T-helper 2 cell treated with Interferon-gamma antibody and Interleukin-4, amounts not matched to agents 5 μg/mL and 100 μg/mL, for 36 hours (primary cell): ENCODE measurements at regions not wholly inside any gene's neighbourhood (a gene's known extent, or its start where the extent isn't known, plus 50 kb on each side); places are given as distances from the start of the nearest gene placed in this dataset.
A peak's percentile ranks its signal among the peaks of the same experiment; 100 is the strongest.

Experiments
- DNase-seq: peaks from one replicate; pipeline ENCODE4 v3.0.0; 2021; ENCODE audit warnings: low spot score
- H3K27ac Mint-ChIP-seq: one replicate; pipeline ENCODE4 v1.8.0; 2021; ENCODE audit warnings: mild to moderate bottlenecking, mixed read lengths
- H3K27me3 Mint-ChIP-seq: one replicate; pipeline ENCODE4 v1.8.0; 2021; ENCODE audit warnings: low read depth, mixed read lengths
- H3K36me3 Mint-ChIP-seq: one replicate; pipeline ENCODE4 v1.8.0; 2021; ENCODE audit warnings: low read depth, mixed read lengths
- H3K4me1 Mint-ChIP-seq: one replicate; pipeline ENCODE4 v1.8.0; 2021; ENCODE audit warnings: low read depth, mixed read lengths
- H3K4me3 Mint-ChIP-seq: one replicate; pipeline ENCODE4 v1.8.0; 2022; ENCODE audit warnings: mild to moderate bottlenecking, moderate library complexity, mixed read lengths
- H3K9me3 Mint-ChIP-seq: one replicate; pipeline ENCODE4 v1.8.0; 2021; ENCODE audit warnings: mixed read lengths

- Mint-ChIP-seq H3K27me3 (peaks cover 17% of the 10 kb centered on the region), H3K27ac (no peak overlapping the region), H3K4me1 (peaks cover 4% of the 10 kb centered on the region), H3K36me3 (peaks cover 4% of the 10 kb centered on the region), H3K9me3 (peaks cover 23% of the 10 kb centered on the region), H3K4me3 (no peak overlapping the region)
- DNase-seq: no peak
Observed at GRCh38 chr16:79726902-79727301, 126.4 kb upstream of the MAF start.

- Mint-ChIP-seq H3K36me3 (peaks cover 6% of the 10 kb centered on the region), H3K4me3 (no peak overlapping the region), H3K27ac (no peak overlapping the region), H3K9me3 (peaks cover 19% of the 10 kb centered on the region), H3K27me3 (peaks cover 9% of the 10 kb centered on the region), H3K4me1 (peaks cover 4% of the 10 kb centered on the region)
- no peak for DNase-seq
Observed at GRCh38 chr16:79725051-79725450, 124.5 kb upstream of the MAF start.

GRCh38 chr16:79723583-79724168 lies 123.1 kb upstream of the MAF start:
- Mint-ChIP-seq H3K9me3 (peaks cover 17% of the 10 kb centered on the region), H3K27ac (no peak overlapping the region), H3K36me3 (peaks cover 6% of the 10 kb centered on the region), H3K27me3 (peaks cover 13% of the 10 kb centered on the region), H3K4me3 (no peak overlapping the region), H3K4me1 (peaks cover 4% of the 10 kb centered on the region)
- no peak for DNase-seq

GRCh38 chr16:79721270-79721669 lies 120.7 kb upstream of the MAF start:
- no peak overlapping the region for H3K4me3 Mint-ChIP-seq
- H3K4me1 Mint-ChIP-seq: peaks cover 15% of the 10 kb centered on the region
- DNase-seq: no peak
- H3K36me3 Mint-ChIP-seq: peaks cover 9% of the 10 kb centered on the region
- H3K27me3 Mint-ChIP-seq: peaks cover 9% of the 10 kb centered on the region
- H3K9me3 Mint-ChIP-seq: peaks cover 5% of the 10 kb centered on the region
- no peak overlapping the region for H3K27ac Mint-ChIP-seq

GRCh38 chr16:79717333-79718137 lies 117.0 kb upstream of the MAF start:
- DNase-seq: peak; percentile 5
- peaks cover 41% of the 10 kb centered on the region for H3K4me1 Mint-ChIP-seq
- H3K36me3 Mint-ChIP-seq: peaks cover 14% of the 10 kb centered on the region
- peaks cover 9% of the 10 kb centered on the region for H3K27me3 Mint-ChIP-seq
- H3K27ac Mint-ChIP-seq: peak overlapping the region; percentile 84
- H3K9me3 Mint-ChIP-seq: peaks cover 5% of the 10 kb centered on the region
- H3K4me3 Mint-ChIP-seq: peak overlapping the region; percentile 76

GRCh38 chr16:79716645-79717332 lies 116.3 kb upstream of the MAF start:
- H3K4me3 Mint-ChIP-seq: peak overlapping the region; percentile 76
- H3K36me3 Mint-ChIP-seq: peaks cover 10% of the 10 kb centered on the region
- peaks cover 41% of the 10 kb centered on the region for H3K4me1 Mint-ChIP-seq
- peak overlapping the region; percentile 84 for H3K27ac Mint-ChIP-seq
- H3K9me3 Mint-ChIP-seq: no peaks in the 10 kb centered on the region
- peaks cover 9% of the 10 kb centered on the region for H3K27me3 Mint-ChIP-seq
- DNase-seq: peak; percentile 5

- H3K9me3 Mint-ChIP-seq: no peaks in the 10 kb centered on the region
- H3K36me3 Mint-ChIP-seq: peaks cover 8% of the 10 kb centered on the region
- peaks cover 5% of the 10 kb centered on the region for H3K27me3 Mint-ChIP-seq
- H3K27ac Mint-ChIP-seq: no peak overlapping the region
- peaks cover 41% of the 10 kb centered on the region for H3K4me1 Mint-ChIP-seq
- no peak for DNase-seq
- H3K4me3 Mint-ChIP-seq: peak overlapping the region; percentile 71
Observed at GRCh38 chr16:79715061-79715460, 114.5 kb upstream of the MAF start.

GRCh38 chr16:79714440-79714839 lies 113.9 kb upstream of the MAF start:
- Mint-ChIP-seq H3K36me3 (peaks cover 8% of the 10 kb centered on the region), H3K27ac (no peak overlapping the region), H3K4me3 (peak overlapping the region; percentile 71), H3K4me1 (peaks cover 41% of the 10 kb centered on the region), H3K9me3 (no peaks in the 10 kb centered on the region), H3K27me3 (no peaks in the 10 kb centered on the region)
- no peak for DNase-seq

- peak; percentile 6 for DNase-seq
- peaks cover 8% of the 10 kb centered on the region for H3K36me3 Mint-ChIP-seq
- peaks cover 41% of the 10 kb centered on the region for H3K4me1 Mint-ChIP-seq
- peak overlapping the region; percentile 41 for H3K27ac Mint-ChIP-seq
- no peaks in the 10 kb centered on the region for H3K27me3 Mint-ChIP-seq
- no peaks in the 10 kb centered on the region for H3K9me3 Mint-ChIP-seq
- peak overlapping the region; percentile 60 for H3K4me3 Mint-ChIP-seq
Observed at GRCh38 chr16:79713609-79714309, 113.2 kb upstream of the MAF start.

GRCh38 chr16:79712276-79712675 lies 111.7 kb upstream of the MAF start:
- Mint-ChIP-seq H3K27ac (no peak overlapping the region), H3K4me3 (no peak overlapping the region), H3K36me3 (peaks cover 8% of the 10 kb centered on the region), H3K9me3 (no peaks in the 10 kb centered on the region), H3K27me3 (no peaks in the 10 kb centered on the region), H3K4me1 (peaks cover 36% of the 10 kb centered on the region)
- no peak for DNase-seq

GRCh38 chr16:79707876-79708275 lies 107.3 kb upstream of the MAF start:
- Mint-ChIP-seq H3K27me3 (no peaks in the 10 kb centered on the region), H3K9me3 (no peaks in the 10 kb centered on the region), H3K27ac (no peak overlapping the region), H3K4me1 (peaks cover 16% of the 10 kb centered on the region), H3K4me3 (no peak overlapping the region), H3K36me3 (peaks cover 4% of the 10 kb centered on the region)
- DNase-seq: no peak

- peaks cover under 1% of the 10 kb centered on the region for H3K9me3 Mint-ChIP-seq
- no peak overlapping the region for H3K4me3 Mint-ChIP-seq
- H3K4me1 Mint-ChIP-seq: peaks cover 25% of the 10 kb centered on the region
- no peak for DNase-seq
- peaks cover 13% of the 10 kb centered on the region for H3K27me3 Mint-ChIP-seq
- peaks cover 8% of the 10 kb centered on the region for H3K36me3 Mint-ChIP-seq
- no peak overlapping the region for H3K27ac Mint-ChIP-seq
Observed at GRCh38 chr16:79703066-79703465, 102.5 kb upstream of the MAF start.

- no peak for DNase-seq
- H3K9me3 Mint-ChIP-seq: peaks cover 18% of the 10 kb centered on the region
- peak overlapping the region; percentile 48 for H3K4me3 Mint-ChIP-seq
- H3K27me3 Mint-ChIP-seq: peaks cover 17% of the 10 kb centered on the region
- peaks cover 8% of the 10 kb centered on the region for H3K36me3 Mint-ChIP-seq
- no peak overlapping the region for H3K27ac Mint-ChIP-seq
- H3K4me1 Mint-ChIP-seq: peaks cover 16% of the 10 kb centered on the region
Observed at GRCh38 chr16:79698341-79698753, 97.8 kb upstream of the MAF start.
